Nephron (organoid): ENCODE measurements at regions not wholly inside any gene's neighbourhood (a gene's known extent, or its start where the extent isn't known, plus 50 kb on each side); places are given as distances from the start of the nearest gene placed in this dataset.
"Not testable (repeated sequence)": the region's sequence is repeated elsewhere in the genome, so short reads cannot be mapped to it uniquely, and the experiment has no call there.

Experiments
- H3K27ac Mint-ChIP-seq, 3 experiments: 2 replicates each; pipeline ENCODE4 v1.8.0; 2020; ENCODE audit warnings: mixed read lengths in 3 of 3, mild to moderate bottlenecking in 2 of 3, moderate library complexity in 1 of 3
- H3K27me3 Mint-ChIP-seq: 2 replicates; pipeline ENCODE4 v1.8.0; 2021; ENCODE audit warnings: low read depth, mild to moderate bottlenecking, moderate library complexity, mixed read lengths
- H3K36me3 Mint-ChIP-seq: 2 replicates; pipeline ENCODE4 v1.8.0; 2020; ENCODE audit warnings: low read depth, mixed read lengths
- H3K4me1 Mint-ChIP-seq: 2 replicates; pipeline ENCODE4 v1.8.0; 2020; ENCODE audit warnings: mixed read lengths
- H3K4me3 Mint-ChIP-seq, 3 experiments: 2 replicates each; pipeline ENCODE4 v1.8.0; 2020; ENCODE audit warnings: mild to moderate bottlenecking in 3 of 3, mixed read lengths in 3 of 3, moderate library complexity in 2 of 3
- H3K9me3 Mint-ChIP-seq: 2 replicates; pipeline ENCODE4 v1.8.0; 2020; ENCODE audit warnings: mixed read lengths
- TF ChIP-seq, protein P1 (sequence below), 3 experiments: fragments of 200-600 bp; sonication (generic); IDR thresholded peaks; one replicate each; pipeline ENCODE4 v1.5.0; 2021; ENCODE audit warnings: antibody characterized with exemption in 3 of 3; ENCODE audit not compliant: unreplicated experiment in 3 of 3

DNA sequence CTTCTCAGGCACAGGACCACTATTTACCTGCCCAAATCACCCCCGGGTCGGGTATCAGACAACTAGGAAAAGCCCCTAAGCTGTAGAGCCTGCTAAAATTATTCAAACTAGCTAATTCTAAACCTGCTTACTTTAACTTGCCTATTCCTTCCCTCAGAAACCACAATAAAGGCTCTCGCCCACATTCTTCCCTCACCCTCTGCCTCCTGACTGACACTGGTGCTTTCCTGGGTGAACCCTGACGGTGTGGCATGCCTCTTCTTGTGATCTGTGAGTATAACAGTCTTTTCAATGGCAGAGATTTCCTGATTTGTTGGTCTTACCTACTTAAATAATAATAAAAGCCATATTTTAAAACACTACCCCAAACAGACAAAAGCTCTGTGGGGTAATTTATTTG lies 209.4 kb upstream of the XIST start:
- Mint-ChIP-seq H3K9me3 (no peaks in the 10 kb centered on the region), H3K36me3 (no peaks in the 10 kb centered on the region), H3K4me3 (no peak overlapping the region), H3K27ac (no peak overlapping the region), H3K4me1 (no peaks in the 10 kb centered on the region), H3K27me3 (no peaks in the 10 kb centered on the region)
- TF ChIP-seq, protein P1, sequence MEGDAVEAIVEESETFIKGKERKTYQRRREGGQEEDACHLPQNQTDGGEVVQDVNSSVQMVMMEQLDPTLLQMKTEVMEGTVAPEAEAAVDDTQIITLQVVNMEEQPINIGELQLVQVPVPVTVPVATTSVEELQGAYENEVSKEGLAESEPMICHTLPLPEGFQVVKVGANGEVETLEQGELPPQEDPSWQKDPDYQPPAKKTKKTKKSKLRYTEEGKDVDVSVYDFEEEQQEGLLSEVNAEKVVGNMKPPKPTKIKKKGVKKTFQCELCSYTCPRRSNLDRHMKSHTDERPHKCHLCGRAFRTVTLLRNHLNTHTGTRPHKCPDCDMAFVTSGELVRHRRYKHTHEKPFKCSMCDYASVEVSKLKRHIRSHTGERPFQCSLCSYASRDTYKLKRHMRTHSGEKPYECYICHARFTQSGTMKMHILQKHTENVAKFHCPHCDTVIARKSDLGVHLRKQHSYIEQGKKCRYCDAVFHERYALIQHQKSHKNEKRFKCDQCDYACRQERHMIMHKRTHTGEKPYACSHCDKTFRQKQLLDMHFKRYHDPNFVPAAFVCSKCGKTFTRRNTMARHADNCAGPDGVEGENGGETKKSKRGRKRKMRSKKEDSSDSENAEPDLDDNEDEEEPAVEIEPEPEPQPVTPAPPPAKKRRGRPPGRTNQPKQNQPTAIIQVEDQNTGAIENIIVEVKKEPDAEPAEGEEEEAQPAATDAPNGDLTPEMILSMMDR (IDR thresholded peaks at IDR 0.05; ENCODE audit: unreplicated experiment in 3 of 3), result no peak

DNA sequence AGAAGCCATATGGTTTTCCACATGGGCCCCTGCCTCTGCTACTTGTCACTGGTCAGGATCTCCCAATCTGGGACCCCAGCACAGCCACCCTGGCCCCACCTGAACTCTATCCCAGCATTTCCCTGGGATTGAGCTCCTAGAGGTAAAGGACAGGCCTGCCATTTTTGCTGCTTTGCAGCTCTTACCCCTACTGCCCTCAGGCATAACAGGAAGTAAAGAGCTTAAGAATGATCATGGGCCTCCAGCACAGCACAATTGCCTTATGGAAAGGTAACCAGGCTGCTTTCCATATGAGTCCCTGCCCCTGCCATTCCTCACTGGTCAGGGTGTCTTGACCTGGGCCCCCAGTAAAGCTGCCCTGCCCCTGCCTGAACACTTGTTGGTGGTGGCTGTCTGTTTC lies 196.6 kb upstream of the XIST start:
- no peak overlapping the region for H3K27ac Mint-ChIP-seq
- H3K36me3 Mint-ChIP-seq, result peaks cover 28% of the 10 kb centered on the region

DNA sequence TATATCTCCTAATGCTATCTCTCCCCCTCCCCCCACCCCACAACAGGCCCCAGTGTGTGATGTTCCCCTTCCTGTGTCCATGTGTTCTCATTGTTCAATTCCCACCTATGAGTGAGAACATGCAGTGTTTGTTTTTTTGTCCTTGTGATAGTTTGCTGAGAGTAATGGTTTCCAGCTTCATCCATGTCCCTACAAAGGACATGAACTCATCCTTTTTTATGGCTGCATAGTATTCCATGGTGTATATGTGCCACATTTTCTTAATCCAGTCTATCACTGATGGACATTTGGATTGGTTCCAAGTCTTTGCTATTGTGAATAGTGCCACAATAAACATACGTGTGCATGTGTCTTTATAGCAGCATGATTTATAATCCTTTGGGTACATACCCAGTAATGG lies 181.6 kb upstream of the XIST start:
- Mint-ChIP-seq H3K9me3 (peaks cover 48% of the 10 kb centered on the region), H3K36me3 (peaks cover 21% of the 10 kb centered on the region)
- H3K4me1 Mint-ChIP-seq, H3K4me3 Mint-ChIP-seq, H3K27me3 Mint-ChIP-seq, H3K27ac Mint-ChIP-seq: not testable (repeated sequence)

More for the DNA sequence above, 196.6 kb upstream of the XIST start:
- H3K4me1 Mint-ChIP-seq, result no peaks in the 10 kb centered on the region
- H3K9me3 Mint-ChIP-seq, result peaks cover 21% of the 10 kb centered on the region
- TF ChIP-seq, protein P1 (IDR thresholded peaks at IDR 0.05; ENCODE audit: unreplicated experiment in 3 of 3), result no peak
- no peak overlapping the region for H3K4me3 Mint-ChIP-seq
- no peaks in the 10 kb centered on the region for H3K27me3 Mint-ChIP-seq

GRCh38 chrX:74031527-74031926 lies 179.0 kb upstream of the XIST start:
- H3K4me3 Mint-ChIP-seq, H3K27me3 Mint-ChIP-seq, H3K27ac Mint-ChIP-seq, H3K4me1 Mint-ChIP-seq: not testable (repeated sequence)
- H3K36me3 Mint-ChIP-seq, result peaks cover 15% of the 10 kb centered on the region
- H3K9me3 Mint-ChIP-seq, result peaks cover 33% of the 10 kb centered on the region

DNA sequence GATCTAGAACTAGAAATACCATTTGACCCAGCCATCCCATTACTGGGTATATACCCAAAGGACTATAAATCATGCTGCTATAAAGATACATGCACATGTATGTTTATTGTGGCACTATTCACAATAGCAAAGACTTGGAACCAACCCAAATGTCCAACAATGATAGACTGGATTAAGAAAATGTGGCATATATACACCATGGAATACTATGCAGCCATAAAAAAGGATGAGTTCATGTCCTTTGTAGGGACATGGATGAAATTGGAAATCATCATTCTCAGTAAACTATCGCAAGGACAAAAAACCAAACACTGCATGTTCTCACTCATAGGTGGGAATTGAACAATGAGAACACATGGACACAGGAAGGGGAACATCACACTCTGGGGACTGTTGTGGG lies 178.3 kb upstream of the XIST start:
- not testable (repeated sequence) for H3K4me1 Mint-ChIP-seq, H3K27ac Mint-ChIP-seq, H3K4me3 Mint-ChIP-seq, H3K27me3 Mint-ChIP-seq
- peaks cover 14% of the 10 kb centered on the region for H3K36me3 Mint-ChIP-seq
- H3K9me3 Mint-ChIP-seq, result peaks cover 30% of the 10 kb centered on the region

DNA sequence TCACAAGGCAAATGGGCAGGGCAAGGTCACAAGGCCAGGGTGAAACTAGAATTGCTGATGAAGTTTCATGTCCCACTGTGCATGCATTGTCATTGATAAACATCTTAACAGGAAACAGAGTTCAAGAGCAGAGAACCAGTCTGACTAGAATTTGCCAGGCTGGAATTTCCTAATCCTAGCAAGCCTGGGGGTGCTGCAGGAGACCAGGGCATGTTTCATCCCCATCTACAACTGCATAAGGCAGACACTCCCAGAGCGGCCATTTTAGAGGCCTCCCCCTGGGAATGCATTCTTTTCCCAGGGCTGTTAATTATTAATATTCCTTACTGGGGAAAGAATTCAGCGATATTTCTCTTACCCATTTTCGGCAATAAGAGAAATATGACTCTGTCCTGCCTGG lies 172.6 kb upstream of the XIST start:
- Mint-ChIP-seq H3K9me3 (peaks cover 30% of the 10 kb centered on the region), H3K36me3 (peaks cover 35% of the 10 kb centered on the region)
- not testable (repeated sequence) for H3K27ac Mint-ChIP-seq, H3K27me3 Mint-ChIP-seq, H3K4me3 Mint-ChIP-seq, H3K4me1 Mint-ChIP-seq

- H3K4me1 Mint-ChIP-seq, result no peaks in the 10 kb centered on the region
- H3K9me3 Mint-ChIP-seq, result peaks cover 34% of the 10 kb centered on the region
- H3K27me3 Mint-ChIP-seq, result no peaks in the 10 kb centered on the region
- TF ChIP-seq, protein P1 (IDR thresholded peaks at IDR 0.05; ENCODE audit: unreplicated experiment in 3 of 3), result no peak
- H3K27ac Mint-ChIP-seq, result no peak overlapping the region
- H3K36me3 Mint-ChIP-seq, result peaks cover 40% of the 10 kb centered on the region
- H3K4me3 Mint-ChIP-seq, result no peak overlapping the region
These were observed 170.7 kb upstream of the XIST start for GRCh38 chrX:74023203-74023602.

DNA sequence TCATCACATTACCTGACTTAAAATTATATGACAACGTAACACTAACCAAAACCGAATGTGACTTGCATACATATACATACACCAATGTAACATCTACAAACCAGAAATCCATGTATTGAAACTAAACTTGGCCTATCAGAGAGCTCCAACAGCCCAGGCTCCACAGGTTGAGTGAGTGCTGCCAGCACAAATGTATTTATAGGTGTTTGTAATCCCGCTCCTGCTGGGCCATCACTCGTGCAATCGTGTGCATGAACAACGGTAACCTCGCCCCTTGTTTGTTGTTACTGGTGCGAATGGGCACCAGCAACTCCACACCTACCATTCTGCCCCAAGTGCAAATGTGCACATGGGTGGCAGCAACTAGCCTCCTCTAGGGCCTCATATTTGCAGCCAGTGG lies 165.7 kb upstream of the XIST start:
- H3K4me3 Mint-ChIP-seq, result no peak overlapping the region
- H3K4me1 Mint-ChIP-seq, result no peaks in the 10 kb centered on the region
- no peaks in the 10 kb centered on the region for H3K27me3 Mint-ChIP-seq
- TF ChIP-seq, protein P1 (IDR thresholded peaks at IDR 0.05; ENCODE audit: unreplicated experiment in 3 of 3), result no peak
- no peak overlapping the region for H3K27ac Mint-ChIP-seq
- peaks cover 39% of the 10 kb centered on the region for H3K36me3 Mint-ChIP-seq
- peaks cover 19% of the 10 kb centered on the region for H3K9me3 Mint-ChIP-seq
